Prostate gland (tissue), 2 donors: ENCODE measurements at regions not wholly inside any gene's neighbourhood (a gene's known extent, or its start where the extent isn't known, plus 50 kb on each side); places are given as distances from the start of the nearest gene placed in this dataset.

Experiments
- POLR2A ChIP-seq: fragments of 450-650 bp; IDR thresholded peaks from one replicate; pipeline ENCODE4 v1.6.1; 2016; ENCODE audit warnings: antibody characterized with exemption, mild to moderate bottlenecking
- POLR2AphosphoS5 ChIP-seq: sonication (generic); formaldehyde crosslinking; IDR thresholded peaks from one replicate; pipeline ENCODE4 v1.6.1; 2017; ENCODE audit warnings: antibody characterized with exemption
- TF ChIP-seq, protein P1 (sequence below), 4 experiments: fragments of 200-600 bp in 2 of 4; fragments of 450-650 bp in 2 of 4; sonication (generic) in 2 of 4; IDR thresholded peaks; 1 replicate in 3 of 4; 2 replicates in 1 of 4; pipeline ENCODE4 v1.5.1; 2016 to 2019; ENCODE audit warnings: antibody characterized with exemption in 4 of 4, mild to moderate bottlenecking in 2 of 4, moderate library complexity in 2 of 4

DNA sequence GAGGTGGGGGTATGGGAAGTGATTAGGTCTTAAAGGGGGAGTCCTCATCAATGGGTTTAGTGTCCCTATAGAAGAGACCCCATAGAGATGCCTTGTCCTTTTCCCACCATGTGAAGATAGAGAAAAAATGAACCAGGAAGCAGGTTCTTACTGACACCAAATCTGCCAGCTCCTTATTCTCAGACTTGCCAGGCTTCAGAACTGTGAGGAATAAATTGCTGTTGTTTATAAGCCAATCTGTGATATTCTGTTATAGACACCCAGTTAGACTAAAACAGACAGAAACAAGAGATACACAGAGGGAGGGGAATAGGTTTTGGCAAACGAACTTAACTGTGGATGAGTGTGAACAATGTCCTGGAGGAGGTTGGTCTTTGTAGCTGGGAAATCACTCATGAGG, 381.4 kb downstream of the ADRA2A start:
- no peak for TF ChIP-seq POLR2A
- TF ChIP-seq, protein P1, sequence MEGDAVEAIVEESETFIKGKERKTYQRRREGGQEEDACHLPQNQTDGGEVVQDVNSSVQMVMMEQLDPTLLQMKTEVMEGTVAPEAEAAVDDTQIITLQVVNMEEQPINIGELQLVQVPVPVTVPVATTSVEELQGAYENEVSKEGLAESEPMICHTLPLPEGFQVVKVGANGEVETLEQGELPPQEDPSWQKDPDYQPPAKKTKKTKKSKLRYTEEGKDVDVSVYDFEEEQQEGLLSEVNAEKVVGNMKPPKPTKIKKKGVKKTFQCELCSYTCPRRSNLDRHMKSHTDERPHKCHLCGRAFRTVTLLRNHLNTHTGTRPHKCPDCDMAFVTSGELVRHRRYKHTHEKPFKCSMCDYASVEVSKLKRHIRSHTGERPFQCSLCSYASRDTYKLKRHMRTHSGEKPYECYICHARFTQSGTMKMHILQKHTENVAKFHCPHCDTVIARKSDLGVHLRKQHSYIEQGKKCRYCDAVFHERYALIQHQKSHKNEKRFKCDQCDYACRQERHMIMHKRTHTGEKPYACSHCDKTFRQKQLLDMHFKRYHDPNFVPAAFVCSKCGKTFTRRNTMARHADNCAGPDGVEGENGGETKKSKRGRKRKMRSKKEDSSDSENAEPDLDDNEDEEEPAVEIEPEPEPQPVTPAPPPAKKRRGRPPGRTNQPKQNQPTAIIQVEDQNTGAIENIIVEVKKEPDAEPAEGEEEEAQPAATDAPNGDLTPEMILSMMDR (IDR thresholded peaks at IDR 0.05), result no peak
- no peak for TF ChIP-seq POLR2AphosphoS5
